ENCODE measurements at regions not wholly inside any gene's neighbourhood (a gene's known extent, or its start where the extent isn't known, plus 50 kb on each side); places are given as distances from the start of the nearest gene placed in this dataset.

GRCh38 chr2:219713110-219713509, 85.7 kb downstream of the SLC4A3 start (continued):
- TF ChIP-seq REST (IDR thresholded peaks at IDR 0.05; ENCODE audit: borderline replicate concordance) (peak; percentile 25; the same call in 1 of the 2 replicates), REST (CRISPR knock-in tag; IDR thresholded peaks at IDR 0.05; ENCODE audit: low read depth) (no peak), GTF2F1 (IDR thresholded peaks at IDR 0.05; ENCODE audit: low read depth, low read length) (no peak), SRF (CRISPR knock-in tag; IDR thresholded peaks at IDR 0.05) (no peak), HDGF (IDR thresholded peaks at IDR 0.05) (no peak), ZNF316 (IDR thresholded peaks at IDR 0.05) (no peak), DLX4 (CRISPR knock-in tag; IDR thresholded peaks at IDR 0.05) (no peak)

Data from K562 (cell line).